Spinal cord (tissue), 9 donors: ENCODE measurements at regions not wholly inside any gene's neighbourhood (a gene's known extent, or its start where the extent isn't known, plus 50 kb on each side); places are given as distances from the start of the nearest gene placed in this dataset.
A peak's percentile ranks its signal among the peaks of the same experiment; 100 is the strongest.
"Not testable (repeated sequence)": the region's sequence is repeated elsewhere in the genome, so short reads cannot be mapped to it uniquely, and the experiment has no call there.

ENCODE experiments used
- DNase-seq, 6 donors: peaks; one replicate each; pipeline versions ENCODE4 v3.0.0 to v3.0.0-alpha.2; 2013 to 2015; ENCODE audit warnings: low spot score in 6 of 6, low read depth in 4 of 6
- H3K27ac ChIP-seq: one replicate; pipeline ENCODE4 v1.5.1; 2013; ENCODE audit warnings: low read depth, low read length, control low read depth
- H3K27me3 ChIP-seq: one replicate; pipeline ENCODE4 v1.6.1; 2013; ENCODE audit warnings: low read length; ENCODE audit not compliant: control insufficient read depth, insufficient read depth
- H3K36me3 ChIP-seq: one replicate; pipeline ENCODE4 v1.6.1; 2013; ENCODE audit warnings: low read length; ENCODE audit not compliant: control insufficient read depth, insufficient read depth
- H3K4me1 ChIP-seq: one replicate; pipeline ENCODE4 v1.6.1; 2013; ENCODE audit warnings: low read length; ENCODE audit not compliant: control insufficient read depth, insufficient read depth
- H3K4me3 ChIP-seq: one replicate; pipeline ENCODE4 v1.5.1; 2013; ENCODE audit warnings: low read depth, low read length, control low read depth
- H3K9me3 ChIP-seq: one replicate; pipeline ENCODE4 v1.6.1; 2013; ENCODE audit warnings: low read length; ENCODE audit not compliant: control insufficient read depth, insufficient read depth
- WGBS: methylation state at CpG from one replicate; pipeline ENCODE4 v1.1.5; 2013; ENCODE audit warnings: missing lambda C conversion rate; ENCODE audit not compliant: insufficient coverage; 5-methylcytosine and 5-hydroxymethylcytosine counted together
- donor health status: healthy.

- H3K27me3 ChIP-seq: no peaks in the 10 kb centered on the region
- H3K36me3 ChIP-seq: no peaks in the 10 kb centered on the region
- H3K4me3 ChIP-seq: no peak overlapping the region
- no peak overlapping the region for H3K27ac ChIP-seq
- no peaks in the 10 kb centered on the region for H3K4me1 ChIP-seq
- no peak for DNase-seq
- H3K9me3 ChIP-seq: no peaks in the 10 kb centered on the region
Measured at GRCh38 chr1:98299313-98299712, 362.2 kb upstream of the SNX7 start.

GRCh38 chr1:98298319-98298718 is 363.2 kb upstream of the SNX7 start:
- Histone ChIP-seq H3K4me1 (no peaks in the 10 kb centered on the region), H3K9me3 (no peaks in the 10 kb centered on the region), H3K27me3 (no peaks in the 10 kb centered on the region), H3K36me3 (no peaks in the 10 kb centered on the region), H3K27ac (no peak overlapping the region), H3K4me3 (no peak overlapping the region)
- WGBS: no CpG with 5 or more reads among the region's 2 CpGs
- DNase-seq: no peak

- no peaks in the 10 kb centered on the region for H3K27me3 ChIP-seq
- no peaks in the 10 kb centered on the region for H3K36me3 ChIP-seq
- H3K27ac ChIP-seq: no peak overlapping the region
- no peak overlapping the region for H3K4me3 ChIP-seq
- WGBS: no CpG with 5 or more reads among the region's 1 CpG
- H3K9me3 ChIP-seq: no peaks in the 10 kb centered on the region
- no peak for DNase-seq
- no peaks in the 10 kb centered on the region for H3K4me1 ChIP-seq
Measured at GRCh38 chr1:98296681-98297080, 364.8 kb upstream of the SNX7 start.

- Histone ChIP-seq H3K4me1 (no peaks in the 10 kb centered on the region), H3K27me3 (no peaks in the 10 kb centered on the region), H3K27ac (no peak overlapping the region), H3K36me3 (no peaks in the 10 kb centered on the region), H3K9me3 (no peaks in the 10 kb centered on the region), H3K4me3 (no peak overlapping the region)
- no CpG with 5 or more reads among the region's 2 CpGs for WGBS
- no peak for DNase-seq
Measured at GRCh38 chr1:98294127-98294526, 367.4 kb upstream of the SNX7 start.

- no peak overlapping the region for H3K4me3 ChIP-seq
- H3K4me1 ChIP-seq: no peaks in the 10 kb centered on the region
- no peak overlapping the region for H3K27ac ChIP-seq
- no peak for DNase-seq
- no peaks in the 10 kb centered on the region for H3K27me3 ChIP-seq
- H3K9me3 ChIP-seq: no peaks in the 10 kb centered on the region
- H3K36me3 ChIP-seq: no peaks in the 10 kb centered on the region
Measured at GRCh38 chr1:98292994-98293393, 368.5 kb upstream of the SNX7 start.

GRCh38 chr1:98289311-98289710 is 368.5 kb upstream of the DPYD start:
- no peaks in the 10 kb centered on the region for H3K9me3 ChIP-seq
- no peak overlapping the region for H3K4me3 ChIP-seq
- no peaks in the 10 kb centered on the region for H3K4me1 ChIP-seq
- no peak overlapping the region for H3K27ac ChIP-seq
- no peaks in the 10 kb centered on the region for H3K36me3 ChIP-seq
- DNase-seq: no peak
- H3K27me3 ChIP-seq: no peaks in the 10 kb centered on the region
- WGBS: no CpG with 5 or more reads among the region's 1 CpG

GRCh38 chr1:98288494-98288893 is 367.7 kb upstream of the DPYD start:
- Histone ChIP-seq H3K4me1 (no peaks in the 10 kb centered on the region), H3K4me3 (no peak overlapping the region), H3K9me3 (no peaks in the 10 kb centered on the region), H3K36me3 (no peaks in the 10 kb centered on the region), H3K27me3 (no peaks in the 10 kb centered on the region), H3K27ac (no peak overlapping the region)
- DNase-seq: no peak
- WGBS: no CpG with 5 or more reads among the region's 2 CpGs

GRCh38 chr1:98287626-98288025 is 366.8 kb upstream of the DPYD start:
- Histone ChIP-seq H3K4me1 (no peaks in the 10 kb centered on the region), H3K27me3 (no peaks in the 10 kb centered on the region), H3K36me3 (no peaks in the 10 kb centered on the region), H3K27ac (no peak overlapping the region), H3K4me3 (no peak overlapping the region), H3K9me3 (no peaks in the 10 kb centered on the region)
- DNase-seq: no peak
- WGBS: no CpG with 5 or more reads among the region's 2 CpGs

- no CpG with 5 or more reads among the region's 1 CpG for WGBS
- Histone ChIP-seq H3K27me3 (no peaks in the 10 kb centered on the region), H3K4me3 (no peak overlapping the region), H3K4me1 (no peaks in the 10 kb centered on the region), H3K27ac (no peak overlapping the region), H3K9me3 (no peaks in the 10 kb centered on the region), H3K36me3 (no peaks in the 10 kb centered on the region)
- no peak for DNase-seq
Measured at GRCh38 chr1:98286656-98287055, 365.8 kb upstream of the DPYD start.

GRCh38 chr1:98285286-98285685 is 364.5 kb upstream of the DPYD start:
- H3K4me1 ChIP-seq, H3K9me3 ChIP-seq, DNase-seq, H3K27me3 ChIP-seq, H3K4me3 ChIP-seq, H3K36me3 ChIP-seq, H3K27ac ChIP-seq: not testable (repeated sequence)
- WGBS: no CpG with 5 or more reads among the region's 2 CpGs

- 7% methylated on average over 1 of the region's 4 CpGs for WGBS
- Histone ChIP-seq H3K9me3 (no peaks in the 10 kb centered on the region), H3K4me1 (no peaks in the 10 kb centered on the region), H3K36me3 (no peaks in the 10 kb centered on the region), H3K27ac (no peak overlapping the region), H3K4me3 (no peak overlapping the region), H3K27me3 (no peaks in the 10 kb centered on the region)
- peak in 3 of 6 donors; percentile 17 to 81 (median 20) for DNase-seq
Measured at GRCh38 chr1:98280049-98280448, 359.2 kb upstream of the DPYD start.
